Activated CD4-positive, alpha-beta T cell treated with anti-CD3 and anti-CD28 coated beads, Interleukin-2, amount 10 ng/mL, durations not matched to agents 24 days and 14 days (primary cell): ENCODE measurements at regions not wholly inside any gene's neighbourhood (a gene's known extent, or its start where the extent isn't known, plus 50 kb on each side); places are given as distances from the start of the nearest gene placed in this dataset.

Experiments
- DNase-seq: peaks from one replicate; pipeline ENCODE4 v3.0.0; 2022
- H3K27ac Mint-ChIP-seq: one replicate; pipeline ENCODE4 v1.8.0; 2022; ENCODE audit warnings: mild to moderate bottlenecking, mixed read lengths
- H3K27me3 Mint-ChIP-seq: one replicate; pipeline ENCODE4 v1.8.0; 2022; ENCODE audit warnings: mixed read lengths
- H3K36me3 Mint-ChIP-seq: one replicate; pipeline ENCODE4 v1.8.0; 2022; ENCODE audit warnings: low read depth, mild to moderate bottlenecking, mixed read lengths
- H3K4me1 Mint-ChIP-seq: one replicate; pipeline ENCODE4 v1.8.0; 2021; ENCODE audit warnings: mixed read lengths
- H3K4me3 Mint-ChIP-seq: one replicate; pipeline ENCODE4 v1.8.0; 2022; ENCODE audit warnings: mild to moderate bottlenecking, moderate library complexity, mixed read lengths
- H3K9me3 Mint-ChIP-seq: one replicate; pipeline ENCODE4 v1.8.0; 2021; ENCODE audit warnings: mixed read lengths
- intact Hi-C: fragments of 100-400 bp; cut with micrococcal nuclease; formaldehyde crosslinking; loops from one replicate; pipeline ENCODE4 v1.15.1; 2023

DNA sequence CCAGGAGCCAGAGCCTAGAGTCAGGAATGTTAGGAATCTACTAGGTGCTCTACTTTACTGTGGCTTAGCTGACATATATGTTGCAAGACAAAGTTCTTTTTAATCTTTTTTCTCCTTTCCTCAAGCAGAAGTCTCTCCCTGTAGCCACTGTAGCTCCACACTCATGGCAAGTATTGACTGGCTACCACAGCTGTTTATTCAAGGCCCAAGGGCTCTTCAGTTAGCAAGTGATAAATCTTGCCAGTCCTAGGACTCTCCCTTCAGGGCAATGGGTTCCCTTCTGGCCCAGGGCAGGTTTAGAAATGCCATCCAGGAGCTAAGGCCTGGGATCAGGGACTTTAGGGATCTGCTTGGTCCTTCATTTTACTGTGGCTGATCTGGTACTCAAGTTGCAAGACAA lies 82.0 kb upstream of the TNFRSF21 start:
- peaks cover 7% of the 10 kb centered on the region for H3K27me3 Mint-ChIP-seq
- no peak overlapping the region for H3K4me3 Mint-ChIP-seq
- H3K27ac Mint-ChIP-seq = no peak overlapping the region
- H3K36me3 Mint-ChIP-seq = no peaks in the 10 kb centered on the region
- intact Hi-C loops = no loop called here
- H3K9me3 Mint-ChIP-seq = peaks cover 15% of the 10 kb centered on the region
- no peaks in the 10 kb centered on the region for H3K4me1 Mint-ChIP-seq
- DNase-seq = no peak

DNA sequence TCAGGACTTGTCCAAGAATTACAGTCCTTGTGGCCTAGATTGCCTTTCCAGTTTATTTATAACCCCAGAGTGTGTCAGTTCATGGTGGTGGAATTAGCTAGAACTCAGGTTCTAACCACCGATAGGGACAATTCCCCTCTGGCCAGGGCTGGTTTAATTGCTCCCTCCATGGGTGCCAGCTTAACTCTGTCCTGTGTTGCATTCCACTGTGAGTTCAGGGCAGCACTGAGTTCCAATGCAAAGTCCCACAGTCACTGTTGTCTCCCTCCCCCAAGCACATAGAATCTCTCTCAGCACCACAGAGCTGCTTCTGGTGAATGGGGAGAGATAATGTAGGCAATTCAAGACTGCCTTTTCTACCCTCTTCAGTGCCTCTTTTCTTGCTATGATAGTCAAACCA lies 82.5 kb upstream of the TNFRSF21 start:
- DNase-seq = no peak
- peaks cover 8% of the 10 kb centered on the region for H3K27me3 Mint-ChIP-seq
- H3K4me3 Mint-ChIP-seq = no peak overlapping the region
- H3K27ac Mint-ChIP-seq = no peak overlapping the region
- no peaks in the 10 kb centered on the region for H3K4me1 Mint-ChIP-seq
- no peaks in the 10 kb centered on the region for H3K36me3 Mint-ChIP-seq
- peaks cover 15% of the 10 kb centered on the region for H3K9me3 Mint-ChIP-seq
- intact Hi-C loops = no loop called here

DNA sequence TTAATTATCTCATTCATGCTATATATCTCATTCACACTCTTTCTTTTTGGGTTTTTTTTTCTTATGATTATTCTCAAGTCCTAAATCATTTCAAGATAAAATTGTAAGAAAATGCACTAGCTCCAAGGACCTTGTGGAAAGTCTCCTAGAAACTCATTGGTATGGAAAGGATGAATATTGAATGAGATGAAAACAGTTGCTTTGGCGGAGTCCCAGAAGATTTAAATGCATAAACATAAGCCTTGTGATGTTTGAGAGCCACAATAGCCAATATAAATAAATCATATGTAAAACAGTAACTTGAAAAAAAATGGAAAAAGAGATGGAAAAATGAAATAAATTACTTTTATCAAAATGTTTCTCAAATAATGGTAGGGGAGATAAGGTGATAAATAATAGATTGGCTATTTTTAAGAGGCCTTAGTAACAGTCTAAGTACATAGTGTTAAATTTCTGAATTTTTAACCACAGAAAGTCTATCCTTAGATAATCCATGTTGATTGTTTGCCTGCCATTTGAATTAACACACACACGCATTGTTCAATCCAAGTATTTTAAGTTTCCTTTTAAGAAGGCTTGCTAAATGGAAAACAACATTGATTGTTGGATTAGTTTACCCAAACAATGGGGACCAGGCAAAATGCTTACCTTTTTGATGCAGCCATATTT lies 81.1 kb upstream of the CD2AP start:
- Mint-ChIP-seq H3K36me3 (no peaks in the 10 kb centered on the region), H3K4me3 (no peak overlapping the region), H3K27me3 (peaks cover 10% of the 10 kb centered on the region), H3K4me1 (no peaks in the 10 kb centered on the region), H3K9me3 (peaks cover 8% of the 10 kb centered on the region), H3K27ac (no peak overlapping the region)
- no peak for DNase-seq
- intact Hi-C loops = no loop called here

DNA sequence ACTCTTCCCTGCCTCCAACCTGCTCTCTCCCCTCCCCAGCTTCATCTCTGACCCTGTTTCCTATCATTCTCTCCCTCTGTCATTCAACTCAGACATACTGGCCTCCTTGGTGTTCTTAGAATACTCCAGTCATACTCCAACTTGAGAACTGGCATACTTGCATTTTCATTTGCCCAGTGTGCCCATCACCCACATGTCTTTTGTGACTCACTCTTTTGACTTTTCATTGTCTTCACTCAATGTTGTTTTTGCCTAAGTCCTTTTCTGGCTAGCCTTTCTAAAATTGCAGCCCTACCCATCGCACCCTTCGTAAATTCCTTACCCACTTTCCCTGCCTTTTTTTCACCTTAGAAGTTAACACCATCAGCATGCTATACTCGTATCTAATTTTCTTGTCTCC lies 77.0 kb upstream of the CD2AP start:
- Mint-ChIP-seq H3K9me3 (no peaks in the 10 kb centered on the region), H3K4me3 (no peak overlapping the region), H3K4me1 (no peaks in the 10 kb centered on the region), H3K27ac (no peak overlapping the region), H3K36me3 (no peaks in the 10 kb centered on the region), H3K27me3 (peaks cover 9% of the 10 kb centered on the region)
- intact Hi-C loops = no loop called here
- DNase-seq = no peak

DNA sequence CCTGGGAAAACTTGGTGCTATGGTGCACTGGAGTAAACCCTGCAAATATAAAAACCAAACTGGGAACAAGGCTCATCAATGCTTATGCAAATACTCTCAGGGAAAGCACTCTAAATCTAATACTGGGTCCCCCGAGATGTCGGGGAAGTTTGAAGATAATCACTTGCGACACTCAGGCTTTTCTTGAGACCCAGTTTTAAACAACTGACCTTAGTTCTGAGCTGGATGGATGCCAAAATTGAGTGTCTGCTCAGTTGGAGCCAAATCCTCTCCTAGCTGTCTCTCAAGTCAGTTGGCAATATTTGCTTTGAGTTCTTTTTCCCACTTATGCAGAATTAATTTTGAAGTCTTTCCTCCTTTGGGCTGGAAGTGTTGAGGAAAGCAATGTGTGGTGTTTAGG lies 75.5 kb upstream of the CD2AP start:
- Mint-ChIP-seq H3K4me3 (no peak overlapping the region), H3K27ac (no peak overlapping the region), H3K27me3 (peaks cover 9% of the 10 kb centered on the region), H3K4me1 (no peaks in the 10 kb centered on the region), H3K36me3 (no peaks in the 10 kb centered on the region), H3K9me3 (no peaks in the 10 kb centered on the region)
- no peak for DNase-seq
- intact Hi-C loops = no loop called here

DNA sequence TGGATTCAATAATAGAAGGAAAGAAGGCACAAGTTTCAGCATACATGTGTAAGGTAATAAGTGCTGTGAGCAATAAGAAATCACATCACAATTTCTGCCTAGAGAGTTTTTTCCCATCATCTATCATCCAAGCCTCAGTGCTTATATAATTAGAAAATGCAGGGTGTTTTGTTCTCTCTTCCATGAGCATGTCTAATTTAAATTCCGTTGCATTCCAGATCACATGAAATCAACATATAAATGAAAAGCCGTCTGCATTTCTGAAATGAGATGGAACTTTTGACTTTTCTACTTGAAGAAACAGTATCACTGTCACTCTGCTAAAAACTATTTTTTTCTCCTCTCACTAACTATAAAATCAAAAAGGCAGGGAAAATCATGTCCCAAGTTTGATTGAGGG lies 74.5 kb upstream of the CD2AP start:
- no peaks in the 10 kb centered on the region for H3K36me3 Mint-ChIP-seq

DNA sequence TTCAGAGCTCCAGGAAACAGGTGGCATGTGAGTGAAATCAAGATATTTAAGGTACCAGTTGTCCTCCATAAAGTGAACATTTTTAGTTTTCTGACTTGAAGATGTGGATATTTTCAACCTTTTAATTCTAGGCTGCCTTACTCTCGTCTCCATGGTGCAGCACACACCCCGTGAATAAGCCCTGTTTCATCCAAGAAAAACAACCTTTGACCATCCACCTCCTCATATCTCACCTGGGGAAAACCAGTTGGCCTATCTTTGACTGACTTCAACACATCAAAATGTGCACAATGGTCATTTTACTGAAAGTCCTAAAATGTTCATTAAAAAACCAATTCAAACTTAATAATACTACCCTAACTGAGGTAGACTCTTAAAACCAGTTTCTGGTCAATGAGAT lies 73.8 kb upstream of the CD2AP start:
- H3K4me3 Mint-ChIP-seq = no peak overlapping the region
- no peaks in the 10 kb centered on the region for H3K9me3 Mint-ChIP-seq
- H3K36me3 Mint-ChIP-seq = no peaks in the 10 kb centered on the region
- intact Hi-C loops = no loop called here
- H3K27ac Mint-ChIP-seq = no peak overlapping the region
- no peak for DNase-seq
- peaks cover 10% of the 10 kb centered on the region for H3K27me3 Mint-ChIP-seq
- no peaks in the 10 kb centered on the region for H3K4me1 Mint-ChIP-seq

More for the DNA sequence above, 74.5 kb upstream of the CD2AP start:
- no peak for DNase-seq
- Mint-ChIP-seq H3K27ac (no peak overlapping the region), H3K27me3 (peaks cover 11% of the 10 kb centered on the region), H3K9me3 (no peaks in the 10 kb centered on the region), H3K4me3 (no peak overlapping the region), H3K4me1 (no peaks in the 10 kb centered on the region)
- intact Hi-C loops = no loop called here

DNA sequence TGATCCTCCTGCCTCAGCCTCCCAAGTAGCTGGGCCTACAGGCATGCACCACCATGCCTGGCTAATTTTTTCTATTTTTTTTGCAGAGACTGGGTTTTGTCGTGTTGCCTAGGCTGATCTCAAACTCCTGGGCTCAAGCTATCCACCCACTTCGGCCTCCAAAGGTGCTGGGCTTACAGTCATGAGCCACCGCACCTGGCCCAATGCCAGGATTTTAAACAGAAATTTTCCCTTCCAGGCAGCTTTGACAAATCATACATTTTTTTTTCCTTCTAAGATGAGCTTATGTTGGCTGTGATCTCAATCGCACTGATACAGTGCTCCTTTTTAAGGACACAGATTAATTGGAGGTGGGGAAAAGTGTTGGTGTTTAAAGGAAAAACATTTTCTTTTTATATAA lies 73.2 kb upstream of the CD2AP start:
- H3K4me3 Mint-ChIP-seq = no peak overlapping the region
- H3K27me3 Mint-ChIP-seq = peaks cover 10% of the 10 kb centered on the region
- DNase-seq = no peak
- no peaks in the 10 kb centered on the region for H3K4me1 Mint-ChIP-seq
- no peaks in the 10 kb centered on the region for H3K36me3 Mint-ChIP-seq
- intact Hi-C loops = no loop called here
- H3K27ac Mint-ChIP-seq = no peak overlapping the region
- H3K9me3 Mint-ChIP-seq = no peaks in the 10 kb centered on the region

DNA sequence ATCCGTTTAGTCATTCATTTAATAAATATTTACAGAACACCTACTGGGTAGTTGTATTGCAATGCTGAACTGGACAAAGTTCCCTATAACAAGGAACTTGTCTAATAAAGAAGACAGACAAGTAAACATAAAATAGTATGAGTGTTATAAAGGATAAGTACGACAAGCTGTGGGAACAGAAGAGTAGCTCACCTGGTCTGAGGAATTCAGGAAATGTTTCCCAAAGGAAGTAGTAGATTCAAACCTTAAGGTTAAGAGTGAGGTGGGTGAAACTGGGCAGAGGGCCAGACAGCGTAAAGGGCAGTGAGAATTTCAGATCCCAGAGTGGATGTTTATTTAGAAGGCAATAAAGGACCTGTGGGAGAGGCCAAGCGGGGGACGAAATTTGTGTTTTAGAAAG lies 72.3 kb upstream of the CD2AP start:
- no peak for DNase-seq
- no peaks in the 10 kb centered on the region for H3K9me3 Mint-ChIP-seq
- intact Hi-C loops = no loop called here
- no peaks in the 10 kb centered on the region for H3K36me3 Mint-ChIP-seq
- H3K4me1 Mint-ChIP-seq = no peaks in the 10 kb centered on the region
- no peak overlapping the region for H3K4me3 Mint-ChIP-seq
- H3K27me3 Mint-ChIP-seq = peaks cover 10% of the 10 kb centered on the region
- no peak overlapping the region for H3K27ac Mint-ChIP-seq

DNA sequence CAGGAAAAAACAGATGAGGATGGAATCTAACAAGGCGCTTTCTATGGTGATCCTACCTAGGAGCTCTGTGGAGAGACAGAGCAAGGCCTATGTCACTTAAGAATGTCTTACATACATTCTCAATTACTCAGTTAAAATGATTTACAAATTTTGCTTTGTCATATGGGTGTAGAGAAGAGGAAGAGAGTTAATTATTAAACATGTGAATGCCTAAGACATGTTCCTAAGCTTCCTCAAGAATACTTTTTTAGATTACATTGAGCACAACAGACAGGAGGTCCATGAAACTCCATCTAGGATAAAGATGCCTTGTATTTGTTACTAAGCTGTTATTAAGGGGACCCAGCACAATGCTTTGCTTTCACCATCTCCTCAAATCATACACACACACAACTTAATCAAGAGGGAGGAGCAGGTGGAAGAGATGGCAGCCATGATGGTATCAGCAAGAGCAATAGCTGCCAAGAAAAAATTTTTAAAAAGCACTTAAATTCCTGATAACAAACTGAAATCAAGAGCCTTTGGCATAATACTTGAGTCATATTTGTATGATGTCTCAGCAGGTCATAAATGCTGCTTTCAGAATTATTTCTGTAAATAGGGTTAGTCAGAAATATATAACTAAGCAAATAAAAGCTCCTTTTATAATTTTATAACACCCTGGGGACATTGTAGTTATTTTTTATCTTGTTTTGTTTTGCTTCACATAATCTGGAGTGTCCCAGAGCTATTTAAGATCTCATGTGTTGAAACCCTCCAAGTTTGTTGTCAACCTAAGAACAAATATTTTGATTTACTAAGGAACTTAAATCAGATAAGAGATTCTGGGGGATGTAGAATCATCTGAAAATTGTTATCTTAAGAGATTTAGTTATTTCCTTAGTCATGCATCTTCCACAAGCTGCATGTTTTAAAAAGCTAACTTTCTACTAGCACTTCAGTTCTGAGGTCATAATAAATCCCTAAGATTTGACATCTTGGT lies 70.0 kb upstream of the CD2AP start:
- intact Hi-C loops = no loop called here
- H3K4me3 Mint-ChIP-seq = no peak overlapping the region
- DNase-seq = no peak
- H3K27me3 Mint-ChIP-seq = peaks cover 18% of the 10 kb centered on the region
- no peaks in the 10 kb centered on the region for H3K9me3 Mint-ChIP-seq
- H3K27ac Mint-ChIP-seq = no peak overlapping the region
- no peaks in the 10 kb centered on the region for H3K4me1 Mint-ChIP-seq
- H3K36me3 Mint-ChIP-seq = no peaks in the 10 kb centered on the region

DNA sequence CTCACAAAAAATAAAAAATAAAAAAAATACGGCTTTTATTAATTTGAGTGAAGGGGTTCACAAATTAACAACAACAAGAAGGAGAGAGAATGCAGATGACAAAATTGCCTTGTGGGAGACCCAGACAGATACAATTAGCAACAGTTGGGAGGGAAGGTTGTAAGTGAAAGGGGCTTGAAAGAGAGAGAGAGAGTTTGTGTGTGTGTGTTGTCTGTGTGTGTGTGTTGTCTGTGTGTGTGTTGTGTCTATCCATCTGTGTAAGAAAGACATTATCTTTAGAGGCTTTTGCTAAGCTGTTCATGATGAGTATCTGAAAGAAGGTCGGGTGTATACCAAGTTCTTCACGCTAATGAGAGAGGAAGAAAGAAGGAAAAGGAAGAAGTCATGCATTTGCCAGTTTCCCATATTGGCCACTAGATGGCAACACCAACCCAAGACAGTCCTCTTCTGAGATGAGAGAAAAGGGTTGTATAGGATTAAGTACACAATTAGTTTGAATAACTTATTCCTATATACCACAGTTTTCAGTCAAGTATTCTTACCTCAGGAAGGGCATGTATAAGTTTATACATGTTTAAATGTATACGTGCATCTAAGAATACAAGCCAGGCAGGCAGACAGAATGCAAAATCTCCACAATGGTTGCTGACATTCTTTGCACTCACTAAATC lies 63.7 kb upstream of the CD2AP start:
- peak overlapping the region; percentile 66 for H3K4me3 Mint-ChIP-seq
- H3K9me3 Mint-ChIP-seq = peaks cover 12% of the 10 kb centered on the region
- DNase-seq = peak; percentile 84
- H3K27me3 Mint-ChIP-seq = peaks cover 19% of the 10 kb centered on the region
- H3K36me3 Mint-ChIP-seq = no peaks in the 10 kb centered on the region
- peaks cover 22% of the 10 kb centered on the region for H3K4me1 Mint-ChIP-seq
- peak overlapping the region; percentile 84 for H3K27ac Mint-ChIP-seq
- intact Hi-C loops = loop anchor here (1.0 to 10.0 kb wide), 5 partner anchors 64 to 366 kb away; no protein-coding TSS in a partner anchor

DNA sequence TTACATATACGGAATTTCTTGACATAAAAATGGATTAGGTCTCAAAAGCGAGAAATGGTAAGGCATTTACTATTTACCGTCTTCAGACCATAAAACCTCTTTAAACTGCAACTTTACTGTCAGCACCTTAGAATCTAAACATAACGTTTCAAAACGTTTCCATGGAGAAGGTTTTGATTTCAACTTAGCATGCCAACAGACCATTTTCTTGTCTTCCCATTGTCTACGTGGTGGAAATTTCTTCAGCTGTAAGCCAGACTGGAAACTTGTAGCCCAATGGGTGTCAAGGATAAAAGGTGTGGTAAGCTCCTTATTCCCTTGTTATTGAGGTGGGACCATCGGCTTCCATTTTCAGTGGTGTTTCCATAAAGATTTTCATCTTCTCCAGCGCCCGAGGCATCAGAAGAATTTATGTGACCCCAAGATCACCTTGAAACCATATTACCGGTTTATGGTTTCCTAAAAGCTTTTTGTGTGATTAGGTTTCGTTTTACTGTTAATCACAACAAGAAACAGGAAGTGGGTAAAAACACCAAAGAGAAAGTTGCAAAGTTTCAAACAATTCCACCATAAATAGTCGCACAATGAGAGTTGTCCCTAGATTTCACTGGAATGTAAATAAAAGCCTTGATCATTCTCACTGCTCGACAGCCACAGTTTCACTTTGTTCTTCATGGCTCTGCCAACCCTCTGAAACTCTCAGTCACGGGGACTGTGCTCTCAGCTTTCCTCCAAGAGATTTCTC lies 63.0 kb upstream of the CD2AP start:
- intact Hi-C loops = loop anchor here (1.0 to 10.0 kb wide), 5 partner anchors 64 to 366 kb away; no protein-coding TSS in a partner anchor
- no peaks in the 10 kb centered on the region for H3K36me3 Mint-ChIP-seq

More for the DNA sequence above, 63.0 kb upstream of the CD2AP start:
- Mint-ChIP-seq H3K9me3 (peaks cover 15% of the 10 kb centered on the region), H3K27me3 (peaks cover 18% of the 10 kb centered on the region), H3K4me3 (peak overlapping the region; percentile 66), H3K4me1 (peaks cover 25% of the 10 kb centered on the region), H3K27ac (peak overlapping the region; percentile 84)
- DNase-seq = peak; percentile 82
